ENCODE measurements at regions not wholly inside any gene's neighbourhood (a gene's known extent, or its start where the extent isn't known, plus 50 kb on each side); places are given as distances from the start of the nearest gene placed in this dataset.
A peak's percentile ranks its signal among the peaks of the same experiment; 100 is the strongest.

DNA sequence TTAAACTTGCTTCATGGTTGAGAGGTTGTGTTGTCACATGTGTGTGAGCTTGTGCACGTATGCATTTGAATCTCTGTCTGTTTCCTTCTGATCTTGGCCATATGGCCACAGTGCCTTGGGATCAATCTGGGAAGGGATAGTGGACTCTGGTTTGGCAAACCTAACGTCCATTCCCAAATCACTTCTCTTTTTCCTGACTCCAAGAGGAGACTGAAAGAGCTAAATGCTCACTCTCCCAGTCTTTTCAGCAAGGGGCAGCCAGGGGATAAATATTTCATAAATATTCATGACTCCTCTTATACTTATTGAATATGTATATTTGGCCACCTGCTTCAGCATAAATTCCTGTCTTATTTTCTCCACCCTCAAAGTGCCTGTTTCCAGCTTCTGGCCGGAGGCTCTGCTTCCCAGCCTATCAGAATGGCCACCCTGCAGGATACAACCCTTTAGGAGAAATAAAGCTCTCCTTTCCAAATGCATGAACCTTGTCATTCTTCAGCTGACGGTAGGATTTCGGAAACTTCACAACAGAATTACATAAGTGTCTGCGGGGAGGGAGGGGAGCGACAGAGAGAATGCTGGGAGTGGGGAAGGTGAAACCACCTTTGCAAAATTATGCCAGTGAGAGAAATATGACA is 112.2 kb upstream of the COPS8 start:
- Histone ChIP-seq H2AFZ (ENCODE audit: low read length) (peak overlapping the region; percentile 74), H3K9me3 (ENCODE audit: low read length) (no peaks in the 10 kb centered on the region), H3K4me2 (ENCODE audit: low read depth, low read length) (peak overlapping the region; percentile 83), H4K20me1 (ENCODE audit: insufficient read depth, low read length) (no peaks in the 10 kb centered on the region), H3K27me3 (ENCODE audit: control insufficient read depth in 1 of 2, insufficient read depth in 2 of 2, low read length in 2 of 2) (peaks cover 0 to 3% of the 10 kb centered on the region in 2 experiments; a peak in 2 of 5 replicates), H3K9ac (ENCODE audit: insufficient read depth, low read depth, low read length) (peak overlapping the region; percentile 8; the same call in 1 of the 2 replicates), H3K27ac (ENCODE audit: extremely low read length, insufficient read depth, low read length) (peak overlapping the region; percentile 63), H3K79me2 (ENCODE audit: insufficient read depth, low read length) (no peaks in the 10 kb centered on the region), H3K36me3 (replicated peaks in 1 of 2; ENCODE audit: control insufficient read depth in 1 of 2, insufficient read depth in 2 of 2, low read length in 2 of 2) (no peaks in the 10 kb centered on the region), H3K4me3 (replicated peaks in 1 of 3; ENCODE audit: insufficient read depth in 1 of 3, low read depth in 2 of 3, low read length in 3 of 3) (peak overlapping the region in 2 of 3 experiments; percentile 6 to 29; a peak in 1 of 6 replicates), H3K4me1 (ENCODE audit: insufficient read depth, low read length) (peaks cover 80% of the 10 kb centered on the region)
- ChIA-PET POLR2A (no interaction called here), CTCF (ENCODE audit: low intra/inter-chr PET ratio, low total read pairs) (no interaction called here)
- intact Hi-C loops (cut with micrococcal nuclease; ENCODE audit: unreplicated experiment), result no loop called here
- ATAC-seq (no peak), FAIRE-seq (no peak), DNase-seq (ENCODE audit: low spot score) (no peak)
- WGBS (ENCODE audit: low lambda C conversion rate), result 48% methylated on average over 7 of the region's 7 CpGs
- BruUV-seq (replicated peaks), result no TSS peak
- in situ Hi-C loops (cut with HindIII; ENCODE audit: extremely low pct_ligation_motif_present, low pct_unique_long_range_greater_than_20kb), result no loop called here
- TF ChIP-seq ZSCAN29 (CRISPR knock-in tag; conservative IDR thresholded peaks at IDR 0.05) (0 out of 2 replicates have a peak, but pooled peaks have one; percentile 1), NFATC3 (CRISPR knock-in tag; IDR thresholded peaks at IDR 0.05) (no peak), TAF1 (CRISPR knock-in tag; IDR thresholded peaks at IDR 0.05) (0 out of 2 replicates have a peak, but pooled peaks have one; percentile 5), ZBTB1 (CRISPR knock-in tag; IDR thresholded peaks at IDR 0.05; ENCODE audit: borderline replicate concordance) (no peak), POLR2A (IDR thresholded peaks at IDR 0.05; ENCODE audit: insufficient read depth in 1 of 2, low read depth in 2 of 2, low read length in 2 of 2) (no peak), ISL2 (CRISPR knock-in tag; IDR thresholded peaks at IDR 0.05) (no peak), HNRNPK (IDR thresholded peaks at IDR 0.05; ENCODE audit: low read depth, low read length, poor library complexity, severe bottlenecking) (no peak), ZNF33A (CRISPR knock-in tag; IDR thresholded peaks at IDR 0.05; ENCODE audit: borderline replicate concordance) (no peak), ATM (IDR thresholded peaks at IDR 0.05; ENCODE audit: borderline replicate concordance) (no peak), ZNF432 (CRISPR knock-in tag; IDR thresholded peaks at IDR 0.05; ENCODE audit: borderline replicate concordance) (no peak), DPF2 (CRISPR knock-in tag; IDR thresholded peaks at IDR 0.05; ENCODE audit: borderline replicate concordance, low read depth) (0 out of 2 replicates have a peak, but pooled peaks have one; percentile 8), REXO4 (CRISPR knock-in tag; IDR thresholded peaks at IDR 0.05; ENCODE audit: borderline replicate concordance) (no peak), MNT (IDR thresholded peaks at IDR 0.05) (no peak), MTF1 (CRISPR knock-in tag; IDR thresholded peaks at IDR 0.05) (no peak), WIZ (CRISPR knock-in tag; IDR thresholded peaks at IDR 0.05) (no peak), ZFP36L2 (CRISPR knock-in tag; IDR thresholded peaks at IDR 0.05) (no peak), ZFP36 (IDR thresholded peaks at IDR 0.05; ENCODE audit: borderline replicate concordance, low read depth, low read length, partially characterized antibody) (no peak), ZNF782 (CRISPR knock-in tag; IDR thresholded peaks at IDR 0.05; ENCODE audit: borderline replicate concordance) (no peak)
- TF ChIP-seq, protein P1, sequence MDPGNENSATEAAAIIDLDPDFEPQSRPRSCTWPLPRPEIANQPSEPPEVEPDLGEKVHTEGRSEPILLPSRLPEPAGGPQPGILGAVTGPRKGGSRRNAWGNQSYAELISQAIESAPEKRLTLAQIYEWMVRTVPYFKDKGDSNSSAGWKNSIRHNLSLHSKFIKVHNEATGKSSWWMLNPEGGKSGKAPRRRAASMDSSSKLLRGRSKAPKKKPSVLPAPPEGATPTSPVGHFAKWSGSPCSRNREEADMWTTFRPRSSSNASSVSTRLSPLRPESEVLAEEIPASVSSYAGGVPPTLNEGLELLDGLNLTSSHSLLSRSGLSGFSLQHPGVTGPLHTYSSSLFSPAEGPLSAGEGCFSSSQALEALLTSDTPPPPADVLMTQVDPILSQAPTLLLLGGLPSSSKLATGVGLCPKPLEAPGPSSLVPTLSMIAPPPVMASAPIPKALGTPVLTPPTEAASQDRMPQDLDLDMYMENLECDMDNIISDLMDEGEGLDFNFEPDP (CRISPR knock-in tag; conservative IDR thresholded peaks at IDR 0.05), result 0 out of 2 replicates have a peak, but pooled peaks have one; percentile 66
- TF ChIP-seq, protein P2, sequence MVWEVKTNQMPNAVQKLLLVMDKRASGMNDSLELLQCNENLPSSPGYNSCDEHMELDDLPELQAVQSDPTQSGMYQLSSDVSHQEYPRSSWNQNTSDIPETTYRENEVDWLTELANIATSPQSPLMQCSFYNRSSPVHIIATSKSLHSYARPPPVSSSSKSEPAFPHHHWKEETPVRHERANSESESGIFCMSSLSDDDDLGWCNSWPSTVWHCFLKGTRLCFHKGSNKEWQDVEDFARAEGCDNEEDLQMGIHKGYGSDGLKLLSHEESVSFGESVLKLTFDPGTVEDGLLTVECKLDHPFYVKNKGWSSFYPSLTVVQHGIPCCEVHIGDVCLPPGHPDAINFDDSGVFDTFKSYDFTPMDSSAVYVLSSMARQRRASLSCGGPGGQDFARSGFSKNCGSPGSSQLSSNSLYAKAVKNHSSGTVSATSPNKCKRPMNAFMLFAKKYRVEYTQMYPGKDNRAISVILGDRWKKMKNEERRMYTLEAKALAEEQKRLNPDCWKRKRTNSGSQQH (CRISPR knock-in tag; IDR thresholded peaks at IDR 0.05; ENCODE audit: low read depth), result no peak
- TF ChIP-seq, protein P3, sequence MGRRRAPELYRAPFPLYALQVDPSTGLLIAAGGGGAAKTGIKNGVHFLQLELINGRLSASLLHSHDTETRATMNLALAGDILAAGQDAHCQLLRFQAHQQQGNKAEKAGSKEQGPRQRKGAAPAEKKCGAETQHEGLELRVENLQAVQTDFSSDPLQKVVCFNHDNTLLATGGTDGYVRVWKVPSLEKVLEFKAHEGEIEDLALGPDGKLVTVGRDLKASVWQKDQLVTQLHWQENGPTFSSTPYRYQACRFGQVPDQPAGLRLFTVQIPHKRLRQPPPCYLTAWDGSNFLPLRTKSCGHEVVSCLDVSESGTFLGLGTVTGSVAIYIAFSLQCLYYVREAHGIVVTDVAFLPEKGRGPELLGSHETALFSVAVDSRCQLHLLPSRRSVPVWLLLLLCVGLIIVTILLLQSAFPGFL (CRISPR knock-in tag; IDR thresholded peaks at IDR 0.05), result no peak

Data from HepG2 (cell line).